Hematopoietic multipotent progenitor cell treated with erythropoietin and hydrocortisone succinate and interleukin-3 and kit ligand, for 17 days (in vitro differentiated cells): ENCODE measurements at regions not wholly inside any gene's neighbourhood (a gene's known extent, or its start where the extent isn't known, plus 50 kb on each side); places are given as distances from the start of the nearest gene placed in this dataset.

Experiments used
- DNase-seq: peaks from one replicate; pipeline ENCODE4 v3.0.0-alpha.2; 2015; ENCODE audit warnings: low spot score

DNA sequence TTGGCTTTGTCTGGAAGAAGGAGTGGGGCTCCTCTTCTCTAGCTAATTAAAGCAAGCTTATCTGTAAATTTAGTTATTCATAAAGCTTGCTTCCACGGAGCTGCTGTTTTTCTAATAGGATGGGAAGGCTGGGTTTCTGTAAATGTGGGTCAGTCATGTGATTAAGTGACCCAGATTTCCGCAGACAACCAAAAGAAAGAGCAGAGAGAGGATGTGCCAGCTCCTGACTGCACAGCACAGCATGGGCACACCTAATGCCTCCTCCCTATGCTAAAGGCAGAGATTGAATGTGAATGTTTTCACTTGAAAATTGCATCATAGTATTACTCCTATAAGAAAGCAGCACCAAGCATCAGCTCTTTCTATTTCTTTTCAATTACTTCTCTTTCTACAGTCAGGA lies 160.2 kb downstream of the FAT3 start:
- DNase-seq: no peak

DNA sequence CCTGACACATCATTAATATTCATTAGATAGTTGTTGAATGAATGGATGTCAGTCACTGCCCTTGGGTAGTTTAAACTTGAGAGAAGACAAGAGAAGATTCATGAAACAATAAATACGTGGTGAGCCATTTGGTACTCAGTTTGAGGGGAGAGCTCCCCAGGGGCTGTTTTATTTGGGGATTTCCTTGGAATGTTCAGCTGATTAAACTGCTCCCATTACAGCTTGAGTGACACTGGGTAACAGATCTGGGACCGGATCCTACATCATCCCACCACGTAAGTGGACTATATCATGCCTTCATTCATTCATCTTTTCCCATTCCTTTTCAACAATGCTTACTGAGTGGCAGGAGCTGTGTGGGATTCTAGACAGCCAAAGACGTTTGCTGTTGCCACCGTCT lies 162.0 kb downstream of the FAT3 start:
- DNase-seq: no peak

DNA sequence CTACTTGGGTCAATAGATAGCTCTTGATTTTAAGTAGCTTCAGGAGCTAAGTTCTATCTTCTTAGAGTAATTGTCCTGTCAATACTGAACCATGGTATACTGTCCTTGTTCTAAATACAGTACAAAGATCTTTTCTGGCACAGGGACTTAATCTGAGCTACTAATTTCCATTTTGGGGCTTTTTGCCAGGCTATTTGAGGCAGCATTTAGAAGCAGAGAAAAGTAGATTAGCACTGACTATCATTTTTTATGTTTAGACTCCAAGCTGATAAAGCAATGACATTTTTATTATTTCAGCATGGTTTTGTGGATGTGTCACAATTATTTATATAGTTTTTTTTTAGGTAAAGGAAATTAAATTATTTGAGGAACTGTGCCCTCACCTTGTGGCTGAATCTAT lies 163.2 kb downstream of the FAT3 start:
- DNase-seq: no peak

DNA sequence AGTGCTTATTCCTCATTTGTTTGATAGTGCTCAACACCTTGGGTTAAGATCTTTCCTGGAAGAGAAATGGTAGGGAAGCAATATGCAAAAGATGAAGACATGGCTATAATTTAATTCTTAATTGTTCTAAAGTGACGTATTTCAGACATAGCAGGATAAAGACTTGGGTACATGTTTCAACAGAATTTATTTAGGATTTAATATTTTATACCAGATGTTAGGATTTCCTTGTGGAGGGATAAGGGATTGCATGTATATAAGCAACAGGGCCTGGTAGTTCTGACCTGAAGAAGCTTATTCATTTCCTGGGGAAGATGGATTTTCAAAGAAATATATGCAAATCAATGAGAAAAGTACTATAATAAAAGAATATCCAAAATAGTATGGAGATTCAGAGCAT lies 163.8 kb downstream of the FAT3 start:
- no peak for DNase-seq

DNA sequence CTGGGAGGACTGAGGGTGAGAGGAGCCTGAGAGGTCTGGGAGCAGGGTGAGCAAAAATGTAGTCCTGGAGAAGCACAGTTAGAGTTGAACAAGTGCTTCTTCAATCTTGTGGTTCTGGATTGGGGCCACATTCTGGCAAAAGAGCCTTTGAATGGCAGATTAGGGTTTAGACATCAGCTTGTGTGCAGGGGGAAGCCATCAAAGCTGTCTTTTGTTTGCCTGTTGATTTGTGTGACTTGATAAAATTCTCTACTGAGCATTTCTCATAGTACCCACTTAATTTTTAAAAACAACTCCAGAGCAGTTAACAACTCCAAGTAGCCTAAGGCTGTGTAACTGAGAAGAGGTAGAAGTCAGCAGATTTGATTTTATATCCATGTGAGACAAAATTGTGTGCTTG lies 166.2 kb downstream of the FAT3 start:
- no peak for DNase-seq

DNA sequence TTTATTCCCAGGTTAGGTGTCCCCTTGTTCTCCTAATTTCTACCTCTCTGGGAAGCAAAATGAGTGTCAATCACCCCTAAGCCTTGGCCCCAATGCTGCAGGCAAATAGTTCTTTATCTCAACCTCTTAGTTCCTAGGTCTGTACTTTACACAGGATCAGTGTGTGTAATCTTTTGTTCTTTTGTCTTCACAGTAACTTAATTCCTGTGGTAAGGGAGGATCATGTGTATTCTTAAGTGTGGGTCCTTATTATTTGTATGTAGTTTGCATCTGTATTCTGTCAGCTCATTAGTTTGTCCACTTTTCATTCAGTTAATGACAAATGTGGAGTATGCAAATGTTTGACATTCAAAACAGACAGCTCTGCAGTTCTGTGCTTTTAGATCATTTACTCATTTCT lies 166.7 kb downstream of the FAT3 start:
- DNase-seq: no peak

DNA sequence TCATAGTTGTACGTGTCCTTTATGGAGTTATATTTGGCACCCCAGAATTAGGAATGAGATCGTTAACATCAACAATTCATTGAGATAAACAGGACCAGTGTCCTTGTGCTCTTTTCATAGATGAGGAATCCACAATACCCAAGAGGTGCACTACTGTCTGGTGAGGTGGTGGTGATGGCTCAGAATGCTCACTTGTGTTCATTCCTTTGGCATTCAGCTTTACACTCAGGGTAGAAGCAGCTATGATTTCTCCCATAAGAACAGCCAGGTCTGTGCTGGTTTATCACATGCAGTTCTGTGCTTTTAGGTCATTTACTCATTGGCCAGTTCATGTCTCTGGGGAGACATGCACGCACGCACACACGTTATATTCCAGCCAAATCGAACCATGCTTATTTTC lies 167.2 kb downstream of the FAT3 start:
- DNase-seq: no peak

DNA sequence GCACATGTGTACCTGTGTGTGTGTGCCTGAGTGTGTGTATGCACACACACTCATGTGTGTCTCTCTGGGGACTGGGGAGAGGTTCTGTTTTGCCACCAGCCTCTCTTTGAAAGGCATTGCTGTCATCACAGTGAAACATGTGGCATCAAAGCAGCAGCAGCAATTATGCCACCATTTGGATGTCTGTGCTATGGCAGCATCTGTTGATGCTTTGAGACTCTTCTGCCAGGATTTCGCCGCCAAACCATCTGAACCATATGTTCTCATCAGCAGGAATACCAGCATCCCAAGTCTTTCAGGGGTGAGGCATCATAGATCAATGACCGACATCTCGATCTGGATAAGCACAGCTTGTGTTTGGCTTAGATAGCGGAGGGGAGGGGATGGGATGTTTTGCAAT lies 168.6 kb downstream of the FAT3 start:
- no peak for DNase-seq

DNA sequence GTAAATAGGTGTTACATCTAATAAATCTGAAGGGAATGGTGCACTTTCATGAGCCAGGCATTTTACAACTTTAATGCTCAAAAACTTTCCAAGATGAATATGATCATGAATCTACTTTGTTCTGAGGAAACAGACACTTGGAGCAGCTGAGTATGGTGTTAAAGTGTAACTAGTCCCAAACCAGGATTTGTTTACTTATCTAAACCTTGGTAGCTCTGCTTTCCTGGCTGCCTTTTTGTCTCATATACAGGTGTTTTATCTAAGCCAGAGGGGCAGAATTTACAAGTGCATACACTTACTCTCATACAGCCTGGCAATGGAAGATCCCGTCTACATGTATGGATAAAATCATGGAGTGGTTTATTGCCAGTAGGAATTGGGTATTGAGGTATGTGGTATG lies 171.5 kb downstream of the FAT3 start:
- DNase-seq: no peak

DNA sequence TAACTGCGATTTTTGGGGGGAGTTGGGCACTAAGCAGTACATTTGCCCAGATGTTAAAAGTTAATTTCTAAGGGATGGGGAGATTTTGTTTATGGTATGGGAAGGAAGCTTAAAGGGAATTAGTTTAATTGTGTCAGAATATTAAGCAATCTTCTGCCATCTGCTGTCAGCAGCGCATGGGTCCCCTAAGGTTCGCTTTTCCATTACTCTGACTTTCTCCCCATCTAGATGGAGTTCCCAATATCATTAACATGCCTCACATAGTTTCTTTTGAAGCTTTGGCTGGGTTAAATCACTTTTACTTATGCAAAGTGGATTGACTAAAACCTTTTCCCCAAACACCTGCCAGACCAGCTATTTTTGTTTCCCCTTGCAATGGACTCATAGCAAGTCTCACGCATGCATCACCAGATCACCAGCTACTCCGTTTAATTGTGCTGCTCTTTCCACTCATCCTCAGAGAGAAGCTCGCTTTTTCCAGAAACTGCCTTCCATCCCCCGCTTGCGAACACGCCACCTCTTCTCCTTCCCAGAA lies 172.7 kb downstream of the FAT3 start:
- DNase-seq: no peak

DNA sequence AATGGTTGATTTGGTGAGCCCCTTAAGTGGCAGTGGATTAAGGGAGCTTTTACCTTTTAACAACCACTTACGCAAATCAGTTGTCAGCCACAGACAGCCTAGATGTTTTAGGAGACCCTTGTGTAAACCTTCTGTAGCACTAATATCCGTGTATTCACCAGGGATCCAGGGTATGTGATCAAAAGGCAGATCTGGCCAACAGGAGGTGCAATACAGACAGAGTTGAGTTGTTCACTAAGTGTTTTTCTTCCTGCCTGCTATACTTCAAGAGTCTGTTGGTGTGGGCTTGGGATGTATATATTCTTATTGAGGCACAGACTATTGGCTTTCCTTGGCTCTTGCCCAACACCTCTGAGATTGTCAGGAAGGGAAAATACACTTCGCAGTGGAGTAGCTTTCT lies 175.1 kb downstream of the FAT3 start:
- DNase-seq: no peak

DNA sequence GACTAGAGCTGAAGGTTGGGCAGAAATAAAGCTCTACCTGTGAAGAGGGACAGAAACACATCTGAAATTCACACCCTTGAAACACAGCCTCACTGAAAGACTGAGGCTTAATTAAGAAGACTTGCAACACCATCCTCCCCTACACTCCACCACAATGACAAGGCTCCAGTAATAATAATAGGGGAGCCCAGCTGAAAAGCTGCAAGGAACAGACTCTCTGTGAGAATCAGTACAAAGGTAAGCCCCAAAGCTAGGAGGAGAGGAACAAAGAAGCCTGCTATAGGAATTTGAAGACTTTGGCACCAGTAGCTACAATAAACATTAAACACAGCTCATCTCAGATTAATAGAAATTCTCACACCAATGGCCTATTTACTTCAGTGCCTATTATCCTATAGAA lies 176.9 kb downstream of the FAT3 start:
- no peak for DNase-seq

DNA sequence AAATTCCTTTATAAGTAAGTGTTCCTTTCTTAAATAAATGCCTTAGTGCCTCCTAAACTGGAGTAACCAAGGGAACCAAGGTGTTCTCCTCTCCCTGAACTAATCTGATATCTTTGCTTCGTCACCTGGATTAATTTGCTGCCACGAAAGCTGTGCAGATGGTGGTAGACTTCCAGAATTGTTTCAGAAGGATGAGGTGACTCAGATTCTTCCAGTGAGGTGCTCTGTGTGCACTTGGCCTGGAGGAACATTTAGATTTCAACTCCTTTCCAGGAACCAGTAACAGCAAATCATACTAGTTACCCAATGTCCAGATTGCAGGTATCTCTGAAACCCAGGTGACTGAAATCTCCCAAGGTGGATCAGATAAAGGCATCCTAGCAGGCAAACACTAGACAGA lies 181.9 kb downstream of the FAT3 start:
- DNase-seq: no peak

DNA sequence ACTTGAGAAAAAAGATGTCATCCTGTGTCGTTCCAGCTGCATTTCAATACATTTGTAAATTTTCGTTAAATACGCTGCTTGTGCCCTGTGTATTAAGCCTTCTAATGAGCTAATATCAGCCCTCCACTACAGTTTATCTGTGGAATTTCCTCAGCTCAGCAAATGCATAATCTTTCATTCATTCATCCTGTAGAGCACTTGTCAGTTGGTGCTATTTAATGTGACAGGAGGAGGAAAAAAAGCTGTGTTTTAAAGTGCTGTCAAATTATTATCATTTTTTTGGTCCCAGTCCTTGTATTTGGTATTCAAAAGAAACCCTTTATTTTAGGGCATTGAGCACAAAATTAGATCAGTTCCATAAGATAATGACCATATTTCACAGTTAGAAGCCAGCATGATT lies 184.7 kb downstream of the FAT3 start:
- no peak for DNase-seq

DNA sequence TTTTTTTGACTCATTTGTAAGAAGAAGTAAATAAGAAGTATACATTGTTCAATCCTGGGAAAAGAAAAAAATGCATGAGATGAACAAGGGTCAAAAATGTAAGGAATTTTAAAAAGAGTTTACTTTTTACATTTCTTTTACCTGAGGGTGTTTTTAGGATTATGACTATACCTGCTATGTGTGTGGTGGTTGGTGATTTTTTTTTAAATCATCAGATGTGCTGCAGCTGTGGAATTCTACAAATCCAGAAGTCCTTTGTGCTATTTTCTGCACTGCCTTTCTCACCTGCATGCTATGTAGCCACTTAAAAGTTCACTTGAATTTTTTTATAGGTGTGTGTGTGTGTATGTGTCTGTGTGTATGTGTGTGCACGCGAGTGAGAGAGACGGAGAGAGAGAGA lies 185.3 kb downstream of the FAT3 start:
- DNase-seq: no peak

DNA sequence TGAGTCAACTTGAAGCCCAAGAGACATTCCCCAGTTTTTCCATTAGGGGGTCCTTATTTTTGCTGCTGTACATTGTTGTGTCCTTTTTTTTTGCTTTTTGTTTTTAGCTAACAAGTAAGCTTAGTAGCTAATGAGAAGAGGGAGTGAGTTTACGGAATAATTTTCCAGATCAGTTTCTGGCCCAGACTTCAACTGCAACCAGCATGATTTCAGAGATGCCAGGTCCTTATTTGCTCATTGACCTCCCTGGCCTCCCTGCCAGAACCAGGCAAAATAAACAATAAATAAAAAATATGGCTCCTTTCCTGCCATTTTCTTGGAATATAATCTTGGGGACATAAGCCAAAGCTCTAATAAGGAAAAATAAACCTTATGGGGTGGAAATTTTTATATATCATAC lies 185.9 kb downstream of the FAT3 start:
- no peak for DNase-seq

DNA sequence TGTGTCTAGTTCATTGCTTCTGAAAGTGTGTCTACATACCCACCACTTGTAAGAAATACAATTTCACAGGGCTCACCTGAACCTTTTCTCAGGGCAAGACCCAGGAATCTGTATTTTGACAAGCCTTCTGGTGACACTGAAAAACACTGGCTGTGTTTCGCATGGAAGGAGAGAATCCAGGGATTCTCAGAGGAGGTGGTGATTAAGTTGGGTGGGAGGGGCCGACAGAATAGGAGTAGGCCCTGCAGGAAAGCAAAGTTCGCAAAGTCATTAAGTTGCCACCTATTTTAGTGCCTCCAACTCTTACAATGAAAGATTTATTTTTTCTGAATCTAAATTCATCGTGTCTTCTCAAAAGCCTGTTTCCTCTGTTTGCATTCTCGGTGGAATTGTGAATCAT lies 186.8 kb downstream of the FAT3 start:
- DNase-seq: no peak

DNA sequence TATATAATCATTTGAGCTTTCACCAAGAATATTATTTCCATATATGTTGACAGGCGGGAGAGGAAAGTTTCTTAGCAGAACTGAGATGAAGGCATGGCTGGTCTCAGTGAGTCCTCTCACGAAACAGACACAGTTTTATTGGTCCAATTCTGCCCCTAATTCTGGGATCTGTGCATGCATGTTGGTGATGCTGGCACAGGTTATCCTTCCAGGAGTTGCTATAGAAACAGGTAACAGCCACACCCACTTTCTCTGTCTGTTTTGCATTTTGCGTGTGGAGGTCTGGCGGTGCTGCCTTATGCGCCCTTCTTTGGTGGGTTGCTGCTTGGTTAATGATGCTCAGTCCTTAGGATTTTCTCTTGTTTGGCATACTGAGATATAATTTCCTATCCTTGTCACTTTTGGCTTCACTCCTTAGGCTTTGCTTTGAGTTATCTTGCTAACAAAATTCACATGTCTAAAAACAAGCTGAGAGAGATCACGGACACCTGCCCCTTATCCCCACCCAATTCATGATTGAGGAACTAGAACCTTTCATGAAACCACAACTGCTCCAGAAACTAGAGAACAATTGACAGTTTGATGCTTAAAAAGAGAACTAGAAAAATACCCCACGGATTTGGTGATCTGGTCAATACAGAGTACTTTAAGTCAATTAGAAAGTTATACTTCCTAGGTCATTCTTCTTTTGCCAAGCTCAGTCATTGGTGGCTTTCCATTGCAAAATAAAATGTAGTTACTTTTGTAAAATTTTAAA lies 189.3 kb downstream of the FAT3 start:
- no peak for DNase-seq

DNA sequence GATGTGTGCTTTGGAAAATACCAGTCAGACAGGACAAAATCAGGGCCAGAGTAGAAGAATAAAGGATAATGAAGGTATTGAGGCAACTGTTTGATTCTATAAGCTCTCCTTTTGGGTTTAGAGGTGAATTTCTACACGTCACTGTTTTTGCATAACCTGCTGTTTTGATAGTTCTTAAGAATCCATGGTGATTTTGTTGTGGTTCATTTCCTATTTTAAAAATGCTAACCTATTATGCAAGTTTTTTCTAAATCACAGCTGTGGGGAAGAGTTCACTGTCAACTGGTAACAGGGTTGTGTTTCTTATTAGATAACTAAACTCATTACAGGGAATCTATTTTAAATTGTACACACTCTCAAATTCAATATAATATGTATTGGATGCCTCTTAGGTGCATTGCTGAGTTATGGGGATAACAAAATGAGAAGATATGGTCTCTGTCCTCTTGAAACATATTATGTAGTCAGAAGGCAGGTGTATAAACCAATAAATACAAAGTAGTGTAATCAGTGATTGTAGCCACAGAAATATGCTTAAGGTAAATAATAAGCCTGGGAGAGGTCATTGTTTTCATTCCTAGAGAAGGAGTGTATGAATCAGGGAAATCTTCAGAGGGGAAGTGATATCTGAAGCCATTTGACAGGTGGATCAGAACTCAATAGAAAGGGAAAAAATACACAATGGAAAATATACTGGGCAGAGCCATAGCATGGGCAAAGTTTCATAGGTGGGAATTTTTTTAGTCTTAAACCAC lies 192.5 kb downstream of the FAT3 start:
- no peak for DNase-seq

DNA sequence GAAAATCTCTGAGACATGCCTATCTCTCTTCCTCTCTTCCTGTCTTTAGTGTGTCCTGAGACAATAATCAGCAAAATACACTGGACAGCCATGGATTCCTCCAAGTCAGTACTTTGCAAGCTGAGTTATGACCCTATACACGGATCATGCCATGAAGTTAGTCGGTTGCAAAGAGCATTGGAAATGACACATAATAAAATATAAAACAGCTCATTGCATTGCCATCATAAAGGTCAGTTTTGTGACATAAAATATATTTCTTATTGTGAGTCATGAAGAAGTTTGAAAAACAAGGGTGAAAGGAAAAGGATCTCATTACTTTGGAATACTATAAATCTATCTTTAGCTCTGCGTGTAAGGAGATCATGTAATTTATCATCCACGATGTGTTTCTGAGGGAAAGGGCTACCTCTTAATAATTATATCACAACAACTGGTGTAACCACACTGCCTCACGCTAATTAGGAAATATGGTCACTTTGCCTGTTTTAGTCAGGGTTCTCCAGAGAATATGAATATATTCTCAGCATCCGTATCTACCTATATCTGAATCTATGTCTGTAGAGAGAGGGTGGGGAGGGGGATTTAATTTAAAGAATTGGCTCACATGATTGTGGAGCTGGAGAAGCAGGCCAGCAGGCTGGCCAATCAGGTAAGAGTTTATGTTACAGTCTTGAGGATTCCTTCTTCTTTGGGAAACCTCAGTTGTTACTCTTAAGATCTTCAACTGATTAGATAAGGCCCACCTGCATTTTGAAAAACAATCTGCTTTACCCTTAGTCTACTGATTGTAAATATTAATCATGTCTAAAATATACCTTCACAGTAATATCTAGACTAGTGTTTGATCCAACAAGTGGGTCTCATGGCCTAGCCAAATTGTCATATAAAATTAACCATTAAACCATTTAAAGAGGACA lies 198.8 kb downstream of the FAT3 start:
- no peak for DNase-seq

DNA sequence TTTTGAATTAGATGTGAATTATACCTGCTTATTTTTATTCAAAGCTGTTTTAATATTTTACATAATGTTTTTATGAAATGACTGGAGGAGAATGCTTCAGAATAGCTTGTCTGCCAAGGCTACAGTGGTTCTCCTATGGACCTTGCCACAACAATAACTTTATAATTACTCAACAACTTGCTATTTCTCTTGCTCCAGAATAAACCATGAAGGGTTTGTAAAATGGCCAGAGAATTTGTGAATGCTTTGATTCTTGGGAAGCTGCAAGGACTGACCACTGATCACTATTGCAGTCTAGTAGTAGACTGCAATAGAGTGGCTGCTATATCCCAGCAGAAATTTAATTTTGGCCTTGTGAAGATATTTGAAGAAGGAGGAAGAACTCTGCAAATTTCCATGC lies 199.7 kb downstream of the FAT3 start:
- DNase-seq: no peak

DNA sequence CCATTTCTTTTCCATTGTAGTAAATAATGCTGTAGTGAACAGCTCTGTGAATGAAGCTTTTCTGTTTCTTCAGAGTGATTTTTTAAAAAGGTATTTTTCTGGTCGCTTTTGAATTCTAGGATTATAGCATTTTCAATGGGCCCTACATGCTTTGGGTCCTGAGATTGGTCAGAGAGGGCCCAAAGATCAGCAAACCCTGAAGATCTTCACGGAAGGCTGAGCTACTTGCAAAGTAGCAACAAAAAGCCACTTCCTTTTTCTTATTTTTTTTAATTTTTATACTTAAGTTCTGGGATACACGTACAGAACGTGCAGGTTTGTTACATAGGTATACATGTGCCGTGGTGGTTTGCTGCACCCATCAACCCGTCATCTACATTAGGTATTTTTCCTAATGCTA lies 200.5 kb downstream of the FAT3 start:
- DNase-seq: no peak

DNA sequence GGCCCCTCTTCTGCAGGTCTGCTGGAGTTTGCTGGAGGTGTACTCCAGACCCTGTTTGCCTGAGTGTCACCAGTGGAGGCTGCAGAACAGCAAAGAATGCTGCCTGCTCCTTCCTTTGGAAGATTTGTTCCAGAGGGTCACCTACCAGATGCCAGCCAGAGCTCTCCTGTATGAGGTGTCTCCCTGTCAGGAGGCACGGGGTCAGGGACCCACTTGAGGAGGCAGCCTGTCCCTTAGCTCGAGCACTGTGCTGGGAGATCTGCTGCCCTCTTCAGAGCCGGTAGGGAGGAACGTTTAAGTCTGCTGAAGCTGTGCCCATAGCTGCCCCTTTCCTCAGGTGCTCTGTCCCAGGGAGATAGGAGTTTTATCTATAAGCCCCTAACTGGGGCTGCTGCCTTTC lies 207.9 kb downstream of the FAT3 start:
- no peak for DNase-seq
